ENCODE measurements at regions not wholly inside any gene's neighbourhood (a gene's known extent, or its start where the extent isn't known, plus 50 kb on each side); places are given as distances from the start of the nearest gene placed in this dataset.

DNA sequence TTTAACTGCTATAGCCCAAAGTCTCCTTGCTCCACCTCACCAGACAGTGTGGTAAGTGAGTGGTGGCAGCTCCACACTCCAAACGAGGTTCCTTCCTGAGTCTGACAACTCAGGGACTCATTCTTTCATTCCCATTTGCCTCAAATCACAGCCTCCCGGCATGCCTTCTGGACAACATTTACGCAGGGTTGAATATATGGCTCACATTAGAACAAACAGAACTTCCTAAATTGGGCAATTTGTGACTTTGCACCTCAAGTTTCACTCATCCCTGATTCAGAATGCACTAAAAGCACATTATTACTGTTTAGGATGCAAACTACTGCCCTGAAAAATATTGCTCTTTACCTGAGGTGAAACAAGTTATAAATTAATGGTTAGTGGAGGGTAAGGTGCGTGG, 224.6 kb upstream of the PPARGC1A start:
- TF ChIP-seq HMGN3 (IDR thresholded peaks at IDR 0.05; ENCODE audit: borderline replicate concordance, extremely low read depth, insufficient read length, low read depth, low read length) (no peak), ZNF764 (CRISPR knock-in tag; IDR thresholded peaks at IDR 0.05; ENCODE audit: low read depth) (no peak), EGR1 (conservative IDR thresholded peaks at IDR 0.05) (no peak), MEIS2 (IDR thresholded peaks at IDR 0.05; ENCODE audit: partially characterized antibody) (no peak), NR2C2 (CRISPR knock-in tag; IDR thresholded peaks at IDR 0.05) (no peak), NR2C2 (tag; IDR thresholded peaks at IDR 0.05) (no peak), CBFA2T3 (IDR thresholded peaks at IDR 0.05) (no peak), TGIF2 (CRISPR knock-in tag; IDR thresholded peaks at IDR 0.05) (no peak), MYBL2 (IDR thresholded peaks at IDR 0.05; ENCODE audit: low read depth) (no peak), MYBL2 (CRISPR knock-in tag; IDR thresholded peaks at IDR 0.05; ENCODE audit: borderline replicate concordance) (no peak), CREM (IDR thresholded peaks at IDR 0.05; ENCODE audit: low read depth) (no peak), CCNT2 (IDR thresholded peaks at IDR 0.05; ENCODE audit: borderline replicate concordance, extremely low read depth, insufficient read length, low read depth, low read length) (no peak), RFX7 (CRISPR knock-in tag; IDR thresholded peaks at IDR 0.05) (no peak), GTF2A2 (tag; IDR thresholded peaks at IDR 0.05) (no peak), HNRNPUL1 (IDR thresholded peaks at IDR 0.05; ENCODE audit: low read length) (no peak), OTX1 (CRISPR knock-in tag; IDR thresholded peaks at IDR 0.05) (no peak), TAF15 (IDR thresholded peaks at IDR 0.05; ENCODE audit: low read depth, low read length) (no peak), CBX5 (IDR thresholded peaks at IDR 0.05; ENCODE audit: borderline replicate concordance, low read depth) (no peak), GTF2F1 (IDR thresholded peaks at IDR 0.05; ENCODE audit: low read depth, low read length) (no peak), SRSF3 (IDR thresholded peaks at IDR 0.05; ENCODE audit: insufficient read depth, low read length) (no peak)
- TF ChIP-seq, protein P1, sequence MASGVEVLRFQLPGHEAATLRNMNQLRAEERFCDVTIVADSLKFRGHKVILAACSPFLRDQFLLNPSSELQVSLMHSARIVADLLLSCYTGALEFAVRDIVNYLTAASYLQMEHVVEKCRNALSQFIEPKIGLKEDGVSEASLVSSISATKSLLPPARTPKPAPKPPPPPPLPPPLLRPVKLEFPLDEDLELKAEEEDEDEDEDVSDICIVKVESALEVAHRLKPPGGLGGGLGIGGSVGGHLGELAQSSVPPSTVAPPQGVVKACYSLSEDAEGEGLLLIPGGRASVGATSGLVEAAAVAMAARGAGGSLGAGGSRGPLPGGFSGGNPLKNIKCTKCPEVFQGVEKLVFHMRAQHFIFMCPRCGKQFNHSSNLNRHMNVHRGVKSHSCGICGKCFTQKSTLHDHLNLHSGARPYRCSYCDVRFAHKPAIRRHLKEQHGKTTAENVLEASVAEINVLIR (CRISPR knock-in tag; IDR thresholded peaks at IDR 0.05), result no peak
- POLR2A ChIA-PET, result no interaction called here

More for the DNA sequence above, 224.6 kb upstream of the PPARGC1A start:
- H3K27ac ChIP-seq (ENCODE audit: extremely low read depth, low read depth, low read length), result no peak overlapping the region
- no peak overlapping the region for H2AFZ ChIP-seq (ENCODE audit: low read depth, low read length)
- no peak overlapping the region for H3K9ac ChIP-seq (ENCODE audit: insufficient read depth in 1 of 2, low read depth in 2 of 2, low read length in 2 of 2)
- CTCF ChIA-PET (ENCODE audit: low intra/inter-chr PET ratio), result no interaction called here
- H3K4me2 ChIP-seq (ENCODE audit: insufficient read depth, low read length), result no peak overlapping the region
- H3K4me3 ChIP-seq, result no peak overlapping the region
- no TSS peak for BruUV-seq (replicated peaks)
- H3K36me3 ChIP-seq (ENCODE audit: control insufficient read depth, insufficient read depth, low read length), result no peaks in the 10 kb centered on the region
- no peak for ATAC-seq
- WGBS (ENCODE audit: insufficient coverage, low coverage, missing lambda C conversion rate), result 0% methylated on average over 4 of the region's 4 CpGs
- FAIRE-seq, result no peak
- no peaks in the 10 kb centered on the region for H3K27me3 ChIP-seq (ENCODE audit: control insufficient read depth in 2 of 2, insufficient read depth in 2 of 2, low read length in 2 of 2)
- no peaks in the 10 kb centered on the region for H3K9me3 ChIP-seq (replicated peaks; ENCODE audit: control insufficient read depth, insufficient read depth, low read depth, low read length)
- H3K9me1 ChIP-seq (ENCODE audit: control insufficient read depth, insufficient read depth, low read length), result no peaks in the 10 kb centered on the region
- no peak for DNase-seq (ENCODE audit: extremely low read depth in 1 of 4, low spot score in 3 of 4)
- H3K4me1 ChIP-seq (replicated peaks in 1 of 2; ENCODE audit: control insufficient read depth in 2 of 2, insufficient read depth in 2 of 2, low read length in 2 of 2), result no peaks in the 10 kb centered on the region
- in situ Hi-C loops (cut with MboI) (no loop called here), intact Hi-C loops (cut with micrococcal nuclease) (no loop called here)
- H3K79me2 ChIP-seq (ENCODE audit: control insufficient read depth, insufficient read depth, low read length), result no peaks in the 10 kb centered on the region
- H4K20me1 ChIP-seq (replicated peaks; ENCODE audit: control insufficient read depth, insufficient read depth, low read length), result no peaks in the 10 kb centered on the region
